H1 (cell line): ENCODE measurements at regions not wholly inside any gene's neighbourhood (a gene's known extent, or its start where the extent isn't known, plus 50 kb on each side); places are given as distances from the start of the nearest gene placed in this dataset.

Experiments
- CTCF ChIA-PET: fragments of 300-600 bp; sonication (Branson Sonifier 250); formaldehyde crosslinking; loops from one replicate; lab custom pipeline; 2021; ENCODE audit not compliant: partially characterized antibody; lab: Charles Lee
- POLR2A ChIA-PET: fragments of 300-600 bp; sonication (Branson Sonifier 250); formaldehyde crosslinking; loops from one replicate; lab custom pipeline; 2021; ENCODE audit warnings: inconsistent platforms; ENCODE audit not compliant: partially characterized antibody; lab: Charles Lee
- DNase-seq, 2 experiments: peaks; one replicate each; pipeline versions ENCODE4 v3.0.0 to v3.0.0-alpha.2; 2010 to 2022; ENCODE audit warnings: low spot score in 2 of 2, low read depth in 1 of 2, mixed read lengths in 1 of 2
- FAIRE-seq: peaks from 2 replicates; lab custom pipeline; 2011; peaks lifted over from hg19 to GRCh38; lab: Jason Lieb, UNC
- H2AFZ ChIP-seq: 2 replicates; pipeline ENCODE4 v1.8.1; 2012; ENCODE audit warnings: low read length, inconsistent platforms
- H2AK5ac ChIP-seq: 2 replicates; pipeline ENCODE4 v1.6.1; 2013; ENCODE audit warnings: low read depth, low read length
- H2BK120ac ChIP-seq: replicated peaks from 2 replicates; pipeline ENCODE3; 2013; ENCODE audit warnings: low read depth, low read length, inconsistent platforms
- H2BK12ac ChIP-seq: 2 replicates; pipeline ENCODE4 v1.6.1; 2013; ENCODE audit warnings: low read depth, low read length
- H2BK15ac ChIP-seq: 2 replicates; pipeline ENCODE4 v1.6.1; 2013; ENCODE audit warnings: low read length
- H2BK20ac ChIP-seq: 2 replicates; pipeline ENCODE4 v1.6.1; 2013; ENCODE audit warnings: low read length
- H2BK5ac ChIP-seq: 2 replicates; pipeline ENCODE4 v1.6.1; 2013; ENCODE audit warnings: low read depth, low read length
- H3K14ac ChIP-seq: 2 replicates; pipeline ENCODE4 v1.6.1; 2013; ENCODE audit warnings: inconsistent platforms; ENCODE audit not compliant: insufficient read length
- H3K18ac ChIP-seq: 2 replicates; pipeline ENCODE4 v1.6.1; 2013; ENCODE audit warnings: low read length; ENCODE audit errors: extremely low read depth
- H3K23ac ChIP-seq: 2 replicates; pipeline ENCODE4 v1.6.1; 2013; ENCODE audit warnings: inconsistent platforms; ENCODE audit not compliant: insufficient read length
- H3K23me2 ChIP-seq: 2 replicates; pipeline ENCODE4 v1.6.1; 2013; ENCODE audit warnings: low read depth, low read length
- H3K27ac ChIP-seq: 2 replicates; pipeline ENCODE4 v1.6.1; 2011; ENCODE audit warnings: low read depth, low read length, inconsistent platforms
- H3K27me3 ChIP-seq, 4 experiments: replicated peaks in 1 of 4; 1 replicate in 1 of 4; 2 replicates in 3 of 4; pipeline versions ENCODE4 v1.6.1 to v1.8.1; 2011 to 2013; ENCODE audit warnings: low read length in 3 of 4, mild to moderate bottlenecking in 3 of 4, inconsistent platforms in 2 of 4, mixed read lengths in 2 of 4, moderate library complexity in 1 of 4; ENCODE audit not compliant: control insufficient read depth in 3 of 4, insufficient read depth in 3 of 4; ENCODE audit errors: extremely low read depth in 1 of 4
- H3K36me3 ChIP-seq, 4 experiments: 2 replicates each; pipeline versions ENCODE4 v1.6.1 to v1.8.1; 2011 to 2013; ENCODE audit warnings: mild to moderate bottlenecking in 4 of 4, low read length in 3 of 4, moderate library complexity in 2 of 4, control low read depth in 1 of 4, inconsistent platforms in 1 of 4; ENCODE audit not compliant: insufficient read depth in 4 of 4, control insufficient read depth in 2 of 4
- H3K4ac ChIP-seq: replicated peaks from 2 replicates; pipeline ENCODE3; 2013; ENCODE audit warnings: low read length, low read depth, mixed read lengths, inconsistent platforms; ENCODE audit not compliant: insufficient read length
- H3K4me1 ChIP-seq, 4 experiments: replicated peaks in 1 of 4; 1 replicate in 1 of 4; 2 replicates in 3 of 4; pipeline versions ENCODE4 v1.6.1 to v1.8.1; 2011 to 2013; ENCODE audit warnings: low read length in 3 of 4, inconsistent platforms in 2 of 4, mixed read lengths in 1 of 4; ENCODE audit not compliant: insufficient read depth in 4 of 4, control insufficient read depth in 3 of 4
- H3K4me2 ChIP-seq, 2 experiments: 2 replicates each; pipeline versions ENCODE4 v1.6.1 to v1.8.1; 2011 to 2013; ENCODE audit warnings: low read depth in 2 of 2, low read length in 2 of 2, control low read depth in 1 of 2, inconsistent platforms in 1 of 2, mild to moderate bottlenecking in 1 of 2; ENCODE audit not compliant: insufficient read depth in 1 of 2
- H3K4me3 ChIP-seq, 4 experiments: fragments of 200-600, 300-600 bp in 1 of 4; sonication (generic), shearing (Covaris generic), sonication (Bioruptor Twin) in 1 of 4; 2 replicates each; pipeline versions ENCODE4 v1.5.1 to v1.8.1; 2011 to 2016; ENCODE audit warnings: low read length in 4 of 4, low read depth in 3 of 4, control low read depth in 2 of 4, inconsistent platforms in 2 of 4, mild to moderate bottlenecking in 2 of 4, mixed read lengths in 1 of 4, moderate library complexity in 1 of 4; ENCODE audit not compliant: insufficient read depth in 2 of 4; ENCODE audit errors: extremely low read depth in 1 of 4
- H3K56ac ChIP-seq: replicated peaks from 2 replicates; pipeline ENCODE3; 2013; ENCODE audit warnings: low read depth, mild to moderate bottlenecking, mixed read lengths, low read length, inconsistent platforms; ENCODE audit not compliant: insufficient read length
- H3K79me1 ChIP-seq: 2 replicates; pipeline ENCODE4 v1.6.1; 2013; ENCODE audit warnings: low read depth, low read length, control low read depth
- H3K79me2 ChIP-seq, 2 experiments: 2 replicates each; pipeline versions ENCODE4 v1.6.1 to v1.8.1; 2012 to 2013; ENCODE audit warnings: low read length in 2 of 2, mild to moderate bottlenecking in 2 of 2, inconsistent platforms in 1 of 2; ENCODE audit not compliant: insufficient read depth in 2 of 2, control insufficient read depth in 1 of 2
- H3K9ac ChIP-seq, 4 experiments: replicated peaks in 1 of 4; 1 replicate in 1 of 4; 2 replicates in 3 of 4; pipeline versions ENCODE4 v1.6.1 to v1.8.1; 2011 to 2013; ENCODE audit warnings: low read depth in 3 of 4, low read length in 3 of 4, control low read depth in 2 of 4, mild to moderate bottlenecking in 2 of 4, moderate library complexity in 2 of 4, inconsistent platforms in 1 of 4; ENCODE audit errors: extremely low read depth in 1 of 4
- H3K9me3 ChIP-seq, 2 experiments: 2 replicates each; pipeline versions ENCODE4 v1.6.1 to v1.8.1; 2012 to 2013; ENCODE audit warnings: mild to moderate bottlenecking in 2 of 2, moderate library complexity in 2 of 2, control low read depth in 1 of 2, inconsistent platforms in 1 of 2, low read depth in 1 of 2, low read length in 1 of 2, mixed read lengths in 1 of 2; ENCODE audit not compliant: insufficient read depth in 2 of 2
- H4K20me1 ChIP-seq, 2 experiments: replicated peaks in 1 of 2; 2 replicates each; pipeline versions ENCODE3 to v1.8.1; 2011 to 2013; ENCODE audit warnings: inconsistent platforms in 2 of 2, low read length in 2 of 2, mild to moderate bottlenecking in 1 of 2; ENCODE audit not compliant: insufficient read depth in 2 of 2, control insufficient read depth in 1 of 2
- H4K5ac ChIP-seq: 2 replicates; pipeline ENCODE4 v1.6.1; 2013; ENCODE audit warnings: low read length, low read depth, mixed read lengths, inconsistent platforms; ENCODE audit not compliant: insufficient read length
- H4K8ac ChIP-seq: 2 replicates; pipeline ENCODE4 v1.8.0; 2013; ENCODE audit warnings: mild to moderate bottlenecking, moderate library complexity, low read length, inconsistent platforms; ENCODE audit not compliant: insufficient read depth; ENCODE audit errors: extremely low read depth
- H4K91ac ChIP-seq: replicated peaks from 2 replicates; pipeline ENCODE3; 2013; ENCODE audit warnings: low read length, mixed read lengths, inconsistent platforms; ENCODE audit not compliant: insufficient read length
- ATF3 ChIP-seq: IDR thresholded peaks from 2 replicates; pipeline ENCODE4 v1.6.1; 2011; ENCODE audit warnings: low read depth, mild to moderate bottlenecking, low read length; ENCODE audit not compliant: insufficient read depth
- CBX5 ChIP-seq: fragments of 300-800, 300-1000 bp; sonication (generic); IDR thresholded peaks from 2 replicates; pipeline ENCODE4 v1.7.1; 2016; ENCODE audit warnings: antibody characterized with exemption, low read length, low read depth
- CBX8 ChIP-seq: fragments of 300-800, 300-1000 bp; sonication (generic); IDR thresholded peaks from 2 replicates; pipeline ENCODE4 v1.7.1; 2016; ENCODE audit warnings: low read depth, low read length, borderline replicate concordance
- CTBP2 ChIP-seq: IDR thresholded peaks from 2 replicates; pipeline ENCODE4 v1.7.0; 2011; ENCODE audit warnings: borderline replicate concordance, mild to moderate bottlenecking, moderate library complexity, mixed read lengths, low read length; ENCODE audit not compliant: insufficient read depth, insufficient read length
- HDAC6 ChIP-seq: IDR thresholded peaks from one replicate; pipeline ENCODE4 v1.7.1; 2012; ENCODE audit warnings: low read depth, mild to moderate bottlenecking, inconsistent platforms, low read length, moderate library complexity
- JUN ChIP-seq: IDR thresholded peaks from 2 replicates; pipeline ENCODE4 v1.6.1; 2011; ENCODE audit warnings: low read depth, mild to moderate bottlenecking, improper control_type of control experiment, low read length
- MAFK ChIP-seq: IDR thresholded peaks from 2 replicates; pipeline ENCODE4 v1.6.1; 2012; ENCODE audit warnings: low read depth, mild to moderate bottlenecking, improper control_type of control experiment, low read length
- MAX ChIP-seq: IDR thresholded peaks from 2 replicates; pipeline ENCODE4 v1.6.1; 2012; ENCODE audit warnings: inconsistent platforms
- RXRA ChIP-seq: IDR thresholded peaks from 2 replicates; pipeline ENCODE4 v1.6.1; 2011; ENCODE audit warnings: low read depth, mild to moderate bottlenecking, low read length, moderate library complexity; ENCODE audit not compliant: insufficient read depth
- SIX5 ChIP-seq: IDR thresholded peaks from 2 replicates; pipeline ENCODE4 v1.6.1; 2011; ENCODE audit warnings: mild to moderate bottlenecking, low read depth, low read length
- SP1 ChIP-seq: IDR thresholded peaks from 2 replicates; pipeline ENCODE4 v1.6.1; 2011; ENCODE audit warnings: low read depth, low read length
- TAF7 ChIP-seq: optimal IDR thresholded peaks from 2 replicates; pipeline ENCODE3; 2011; ENCODE audit warnings: low read depth, mild to moderate bottlenecking, inconsistent platforms, low read length, moderate library complexity, borderline replicate concordance
- USF2 ChIP-seq: IDR thresholded peaks from 2 replicates; pipeline ENCODE4 v1.6.1; 2011; ENCODE audit warnings: low read length, improper control_type of control experiment
- YY1 ChIP-seq: IDR thresholded peaks from 2 replicates; pipeline ENCODE4 v1.6.1; 2011; ENCODE audit warnings: low read depth, mild to moderate bottlenecking, low read length
- WGBS, 2 experiments: shearing (Covaris generic) in 1 of 2; methylation state at CpG; one replicate each; pipeline versions ENCODE4 v1.1.6 to v1.1.7; 2013 to 2015; ENCODE audit warnings: low lambda C conversion rate in 2 of 2, mixed read lengths in 2 of 2, inconsistent platforms in 1 of 2, low coverage in 1 of 2, missing lambda C conversion rate in 1 of 2; ENCODE audit not compliant: insufficient replicate concordance in 2 of 2, insufficient coverage in 1 of 2, insufficient read length in 1 of 2; ENCODE audit errors: extremely low coverage in 1 of 2, missing lambda C conversion rate in 1 of 2; 5-methylcytosine and 5-hydroxymethylcytosine counted together

GRCh38 chr4:119933606-119934005 lies 133.0 kb downstream of the MAD2L1 start:
- Histone ChIP-seq H3K56ac (no peak overlapping the region), H3K27ac (no peak overlapping the region)
- TF ChIP-seq MAX (no peak), MAFK (no peak), CTBP2 (no peak), SP1 (no peak), ATF3 (no peak), JUN (no peak), SIX5 (no peak), HDAC6 (no peak), USF2 (no peak), CBX8 (no peak), YY1 (no peak), RXRA (no peak), CBX5 (no peak), TAF7 (no peak)

More at GRCh38 chr4:119933606-119934005, 133.0 kb downstream of the MAD2L1 start:
- Histone ChIP-seq H4K8ac (no peak overlapping the region), H3K36me3 (no peaks in the 10 kb centered on the region), H3K14ac (no peak overlapping the region), H4K5ac (no peak overlapping the region), H3K23me2 (no peaks in the 10 kb centered on the region; the same call in 1 of the 2 replicates), H4K91ac (no peak overlapping the region), H3K4ac (no peak overlapping the region), H2BK15ac (no peak overlapping the region), H3K4me2 (no peak overlapping the region), H2BK12ac (no peak overlapping the region), H3K79me1 (no peaks in the 10 kb centered on the region), H3K18ac (no peak overlapping the region), H2BK5ac (no peak overlapping the region), H3K4me1 (no peaks in the 10 kb centered on the region), H3K9ac (no peak overlapping the region), H3K9me3 (no peaks in the 10 kb centered on the region), H3K4me3 (no peak overlapping the region), H3K79me2 (no peaks in the 10 kb centered on the region), H3K23ac (no peak overlapping the region), H2BK120ac (no peak overlapping the region), H4K20me1 (no peaks in the 10 kb centered on the region), H2BK20ac (no peak overlapping the region), H3K27me3 (no peaks in the 10 kb centered on the region), H2AK5ac (no peak overlapping the region), H2AFZ (no peak overlapping the region)
- 100% methylated on average over 1 of the region's 1 CpG; no CpG with 5 or more reads in 1 of the 2 experiments for WGBS, 2 experiments
- DNase-seq (no peak), FAIRE-seq (no peak)
- ChIA-PET CTCF (no interaction called here), POLR2A (no interaction called here)
